ENCODE measurements at regions not wholly inside any gene's neighbourhood (a gene's known extent, or its start where the extent isn't known, plus 50 kb on each side); places are given as distances from the start of the nearest gene placed in this dataset.

DNA sequence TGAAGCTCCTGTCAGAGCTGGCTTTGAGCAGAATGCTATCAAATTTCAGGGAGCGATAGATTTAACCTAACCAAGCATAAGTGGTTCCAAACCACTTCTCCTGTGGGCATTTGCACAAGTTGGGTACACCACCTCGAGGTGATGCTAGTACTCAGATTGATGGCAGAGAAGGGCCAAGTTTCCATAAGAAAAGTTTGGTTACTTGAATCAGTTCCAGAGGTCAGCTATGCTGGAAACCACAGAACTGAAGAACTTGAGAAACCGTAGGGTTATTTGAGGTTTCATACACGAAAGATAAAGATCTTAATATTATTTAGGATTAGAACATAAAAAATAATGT is 238.2 kb upstream of the SOX11 start:
- no peak overlapping the region for H3K4me2 ChIP-seq (ENCODE audit: low read length)
- TF ChIP-seq, protein P1, sequence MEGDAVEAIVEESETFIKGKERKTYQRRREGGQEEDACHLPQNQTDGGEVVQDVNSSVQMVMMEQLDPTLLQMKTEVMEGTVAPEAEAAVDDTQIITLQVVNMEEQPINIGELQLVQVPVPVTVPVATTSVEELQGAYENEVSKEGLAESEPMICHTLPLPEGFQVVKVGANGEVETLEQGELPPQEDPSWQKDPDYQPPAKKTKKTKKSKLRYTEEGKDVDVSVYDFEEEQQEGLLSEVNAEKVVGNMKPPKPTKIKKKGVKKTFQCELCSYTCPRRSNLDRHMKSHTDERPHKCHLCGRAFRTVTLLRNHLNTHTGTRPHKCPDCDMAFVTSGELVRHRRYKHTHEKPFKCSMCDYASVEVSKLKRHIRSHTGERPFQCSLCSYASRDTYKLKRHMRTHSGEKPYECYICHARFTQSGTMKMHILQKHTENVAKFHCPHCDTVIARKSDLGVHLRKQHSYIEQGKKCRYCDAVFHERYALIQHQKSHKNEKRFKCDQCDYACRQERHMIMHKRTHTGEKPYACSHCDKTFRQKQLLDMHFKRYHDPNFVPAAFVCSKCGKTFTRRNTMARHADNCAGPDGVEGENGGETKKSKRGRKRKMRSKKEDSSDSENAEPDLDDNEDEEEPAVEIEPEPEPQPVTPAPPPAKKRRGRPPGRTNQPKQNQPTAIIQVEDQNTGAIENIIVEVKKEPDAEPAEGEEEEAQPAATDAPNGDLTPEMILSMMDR (IDR thresholded peaks at IDR 0.05) = no peak
- no peaks in the 10 kb centered on the region for H3K4me1 ChIP-seq
- H3K4me3 ChIP-seq (ENCODE audit: low read depth, low read length) = no peak overlapping the region
- no peaks in the 10 kb centered on the region for H3K27me3 ChIP-seq (ENCODE audit: control insufficient read depth, insufficient read depth, low read length)
- no peaks in the 10 kb centered on the region for H3K79me2 ChIP-seq
- no peak overlapping the region for H3K9ac ChIP-seq
- H3K27ac ChIP-seq = no peak overlapping the region
- H3K9me3 ChIP-seq (ENCODE audit: control insufficient read depth, low read length) = no peaks in the 10 kb centered on the region
- no peaks in the 10 kb centered on the region for H3K36me3 ChIP-seq (ENCODE audit: control insufficient read depth, insufficient read depth, low read length)
- H2AFZ ChIP-seq = no peak overlapping the region

DNA sequence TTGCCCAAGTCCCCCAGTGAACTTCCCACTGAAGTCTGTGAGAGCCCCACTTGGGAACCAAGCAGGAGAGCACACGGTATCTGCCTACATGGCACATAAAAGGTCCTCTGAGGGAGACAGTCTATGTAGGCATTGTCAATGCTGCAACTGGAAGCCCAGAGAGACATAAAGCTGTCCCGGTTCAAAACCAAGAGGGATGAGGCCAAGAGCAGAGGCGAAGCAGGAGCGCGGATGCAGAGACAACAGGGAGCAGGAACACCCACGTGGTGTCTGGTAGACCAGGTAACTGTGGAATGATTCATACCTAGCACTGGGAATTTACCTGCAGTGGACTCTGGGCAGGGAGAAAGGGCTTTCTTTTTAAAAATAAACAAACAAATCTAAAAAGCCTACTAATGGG is 233.1 kb upstream of the SOX11 start:
- H3K27me3 ChIP-seq (ENCODE audit: control insufficient read depth, insufficient read depth, low read length) = no peaks in the 10 kb centered on the region
- TF ChIP-seq, protein P1 (IDR thresholded peaks at IDR 0.05) = no peak
- no peak overlapping the region for H3K4me2 ChIP-seq (ENCODE audit: low read length)
- H3K27ac ChIP-seq = no peak overlapping the region
- H3K4me3 ChIP-seq (ENCODE audit: low read depth, low read length) = no peak overlapping the region
- no peaks in the 10 kb centered on the region for H3K4me1 ChIP-seq
- no peaks in the 10 kb centered on the region for H3K79me2 ChIP-seq
- no peaks in the 10 kb centered on the region for H3K9me3 ChIP-seq (ENCODE audit: control insufficient read depth, low read length)
- no peaks in the 10 kb centered on the region for H3K36me3 ChIP-seq (ENCODE audit: control insufficient read depth, insufficient read depth, low read length)
- no peak overlapping the region for H2AFZ ChIP-seq
- no peak overlapping the region for H3K9ac ChIP-seq

DNA sequence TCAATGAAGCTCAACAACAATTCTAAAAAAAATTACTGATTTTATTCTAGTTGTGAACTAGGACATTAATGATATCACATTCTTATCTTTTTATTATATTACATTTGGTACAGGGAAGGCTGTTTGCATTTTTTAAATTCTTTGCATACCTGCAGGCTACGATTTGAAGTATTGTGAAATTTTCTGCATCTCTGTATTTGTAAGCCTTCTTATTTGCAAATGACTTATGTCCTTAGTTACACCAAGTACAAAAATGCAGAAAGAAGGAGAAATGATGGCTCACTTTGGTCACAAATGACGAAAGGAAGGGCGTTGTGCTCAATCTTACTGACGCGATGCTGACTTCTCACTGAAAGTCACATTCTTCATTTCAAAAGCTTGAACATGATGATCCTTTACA is 227.5 kb upstream of the SOX11 start:
- no peaks in the 10 kb centered on the region for H3K9me3 ChIP-seq (ENCODE audit: control insufficient read depth, low read length)
- TF ChIP-seq, protein P1 (IDR thresholded peaks at IDR 0.05) = no peak
- H3K79me2 ChIP-seq = no peaks in the 10 kb centered on the region
- H3K9ac ChIP-seq = no peak overlapping the region
- H3K4me3 ChIP-seq (ENCODE audit: low read depth, low read length) = no peak overlapping the region
- no peaks in the 10 kb centered on the region for H3K27me3 ChIP-seq (ENCODE audit: control insufficient read depth, insufficient read depth, low read length)
- no peak overlapping the region for H2AFZ ChIP-seq
- H3K4me2 ChIP-seq (ENCODE audit: low read length) = no peak overlapping the region
- no peak overlapping the region for H3K27ac ChIP-seq
- H3K36me3 ChIP-seq (ENCODE audit: control insufficient read depth, insufficient read depth, low read length) = no peaks in the 10 kb centered on the region
- no peaks in the 10 kb centered on the region for H3K4me1 ChIP-seq

DNA sequence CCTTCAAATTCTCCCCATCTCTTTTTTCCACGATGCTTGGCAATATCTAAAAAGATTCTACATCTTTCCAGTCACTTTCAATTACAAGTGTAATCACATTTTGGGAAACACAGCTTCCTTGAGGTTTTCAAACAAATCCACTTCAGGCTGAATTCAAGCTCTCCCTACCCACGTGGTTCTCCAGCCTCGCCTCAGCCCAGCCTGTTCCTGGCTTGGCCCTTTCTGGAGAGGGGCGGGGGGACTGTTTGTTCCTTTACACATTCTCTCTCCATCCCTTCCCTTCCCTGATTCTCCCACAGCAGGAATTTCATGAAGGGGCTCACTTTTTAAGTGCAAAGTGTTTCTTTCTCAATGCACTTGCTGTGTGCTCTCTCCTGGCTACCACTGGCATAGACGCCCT is 226.3 kb upstream of the SOX11 start:
- H3K27me3 ChIP-seq (ENCODE audit: control insufficient read depth, insufficient read depth, low read length) = no peaks in the 10 kb centered on the region
- H3K36me3 ChIP-seq (ENCODE audit: control insufficient read depth, insufficient read depth, low read length) = no peaks in the 10 kb centered on the region
- no peak overlapping the region for H3K9ac ChIP-seq
- H3K79me2 ChIP-seq = no peaks in the 10 kb centered on the region
- H3K4me1 ChIP-seq = no peaks in the 10 kb centered on the region
- no peak overlapping the region for H3K27ac ChIP-seq
- H3K9me3 ChIP-seq (ENCODE audit: control insufficient read depth, low read length) = no peaks in the 10 kb centered on the region
- H2AFZ ChIP-seq = no peak overlapping the region
- H3K4me2 ChIP-seq (ENCODE audit: low read length) = no peak overlapping the region
- H3K4me3 ChIP-seq (ENCODE audit: low read depth, low read length) = no peak overlapping the region
- TF ChIP-seq, protein P1 (IDR thresholded peaks at IDR 0.05) = no peak

DNA sequence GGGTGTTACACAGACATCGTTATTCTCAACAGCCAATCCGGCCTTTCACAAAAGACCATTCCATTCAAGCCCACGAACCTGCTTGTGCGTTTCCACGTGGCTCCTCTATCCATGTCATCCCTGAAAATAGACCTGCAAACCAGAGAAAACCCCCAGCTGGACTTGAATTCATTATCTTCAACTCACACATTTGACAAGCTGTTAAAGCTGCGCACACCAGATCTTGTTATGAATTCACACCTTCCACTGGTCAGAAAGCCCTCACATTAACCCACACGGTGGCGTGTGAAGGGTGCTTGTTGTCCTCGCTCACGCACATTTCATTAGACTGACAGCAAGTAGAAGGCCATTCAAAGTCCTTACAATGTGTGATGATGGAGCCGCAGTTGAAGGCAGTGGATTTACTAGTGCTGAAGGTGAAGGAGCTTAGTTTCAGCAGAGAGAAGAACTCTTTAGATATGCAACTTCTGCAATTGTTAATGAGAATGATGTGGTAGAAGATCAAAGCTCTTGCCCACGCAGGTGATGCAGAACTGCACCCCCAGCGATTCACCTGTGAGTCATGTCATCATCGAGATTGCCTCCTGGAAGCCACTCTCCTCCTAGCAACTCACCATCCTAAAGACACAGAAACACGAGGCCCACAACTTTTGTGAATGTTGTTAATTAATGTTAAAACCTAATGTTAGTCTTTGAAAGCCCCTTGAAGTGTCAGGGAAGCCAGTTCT is 224.8 kb upstream of the SOX11 start:
- no peak overlapping the region for H2AFZ ChIP-seq
- H3K4me2 ChIP-seq (ENCODE audit: low read length) = no peak overlapping the region
- H3K9me3 ChIP-seq (ENCODE audit: control insufficient read depth, low read length) = no peaks in the 10 kb centered on the region
- H3K79me2 ChIP-seq = no peaks in the 10 kb centered on the region
- no peak overlapping the region for H3K9ac ChIP-seq
- H3K4me3 ChIP-seq (ENCODE audit: low read depth, low read length) = no peak overlapping the region
- H3K36me3 ChIP-seq (ENCODE audit: control insufficient read depth, insufficient read depth, low read length) = no peaks in the 10 kb centered on the region
- no peak overlapping the region for H3K27ac ChIP-seq
- H3K27me3 ChIP-seq (ENCODE audit: control insufficient read depth, insufficient read depth, low read length) = no peaks in the 10 kb centered on the region
- TF ChIP-seq, protein P1 (IDR thresholded peaks at IDR 0.05) = no peak
- no peaks in the 10 kb centered on the region for H3K4me1 ChIP-seq

All from parathyroid adenoma (tissue), 2 donors.